Nephron (organoid): ENCODE measurements at regions not wholly inside any gene's neighbourhood (a gene's known extent, or its start where the extent isn't known, plus 50 kb on each side); places are given as distances from the start of the nearest gene placed in this dataset.

Source experiments
- H3K27ac Mint-ChIP-seq, 3 experiments: 2 replicates each; pipeline ENCODE4 v1.8.0; 2020; ENCODE audit warnings: mixed read lengths in 3 of 3, mild to moderate bottlenecking in 2 of 3, moderate library complexity in 1 of 3
- H3K27me3 Mint-ChIP-seq: 2 replicates; pipeline ENCODE4 v1.8.0; 2021; ENCODE audit warnings: low read depth, mild to moderate bottlenecking, moderate library complexity, mixed read lengths
- H3K36me3 Mint-ChIP-seq: 2 replicates; pipeline ENCODE4 v1.8.0; 2020; ENCODE audit warnings: low read depth, mixed read lengths
- H3K4me1 Mint-ChIP-seq: 2 replicates; pipeline ENCODE4 v1.8.0; 2020; ENCODE audit warnings: mixed read lengths
- H3K4me3 Mint-ChIP-seq, 3 experiments: 2 replicates each; pipeline ENCODE4 v1.8.0; 2020; ENCODE audit warnings: mild to moderate bottlenecking in 3 of 3, mixed read lengths in 3 of 3, moderate library complexity in 2 of 3
- H3K9me3 Mint-ChIP-seq: 2 replicates; pipeline ENCODE4 v1.8.0; 2020; ENCODE audit warnings: mixed read lengths
- TF ChIP-seq, protein P1 (sequence below), 3 experiments: fragments of 200-600 bp; sonication (generic); IDR thresholded peaks; one replicate each; pipeline ENCODE4 v1.5.0; 2021; ENCODE audit warnings: antibody characterized with exemption in 3 of 3; ENCODE audit not compliant: unreplicated experiment in 3 of 3

DNA sequence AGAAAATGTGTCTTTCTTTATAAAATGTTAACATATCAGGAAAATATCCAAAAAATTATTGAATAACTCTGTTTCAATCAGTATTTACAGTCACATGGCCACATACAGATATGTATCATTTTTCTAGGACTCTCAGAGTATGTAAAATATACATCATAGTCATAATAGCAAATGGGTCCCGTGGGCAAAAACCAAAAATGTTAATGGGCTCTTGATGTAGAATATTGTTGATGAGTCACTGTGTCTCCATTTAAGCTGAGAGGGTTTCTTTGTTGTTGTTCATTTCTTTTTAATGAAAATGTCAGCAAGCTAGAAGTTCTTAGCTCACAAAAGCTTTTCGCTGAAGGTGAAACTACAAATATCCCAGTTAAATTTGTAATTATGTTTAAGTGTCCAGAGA, 1713.1 kb upstream of the PCDH20 start:
- Mint-ChIP-seq H3K27me3 (peaks cover 4% of the 10 kb centered on the region), H3K4me1 (peaks cover 5% of the 10 kb centered on the region), H3K27ac (no peak overlapping the region), H3K36me3 (no peaks in the 10 kb centered on the region), H3K4me3 (no peak overlapping the region), H3K9me3 (no peaks in the 10 kb centered on the region)
- TF ChIP-seq, protein P1, sequence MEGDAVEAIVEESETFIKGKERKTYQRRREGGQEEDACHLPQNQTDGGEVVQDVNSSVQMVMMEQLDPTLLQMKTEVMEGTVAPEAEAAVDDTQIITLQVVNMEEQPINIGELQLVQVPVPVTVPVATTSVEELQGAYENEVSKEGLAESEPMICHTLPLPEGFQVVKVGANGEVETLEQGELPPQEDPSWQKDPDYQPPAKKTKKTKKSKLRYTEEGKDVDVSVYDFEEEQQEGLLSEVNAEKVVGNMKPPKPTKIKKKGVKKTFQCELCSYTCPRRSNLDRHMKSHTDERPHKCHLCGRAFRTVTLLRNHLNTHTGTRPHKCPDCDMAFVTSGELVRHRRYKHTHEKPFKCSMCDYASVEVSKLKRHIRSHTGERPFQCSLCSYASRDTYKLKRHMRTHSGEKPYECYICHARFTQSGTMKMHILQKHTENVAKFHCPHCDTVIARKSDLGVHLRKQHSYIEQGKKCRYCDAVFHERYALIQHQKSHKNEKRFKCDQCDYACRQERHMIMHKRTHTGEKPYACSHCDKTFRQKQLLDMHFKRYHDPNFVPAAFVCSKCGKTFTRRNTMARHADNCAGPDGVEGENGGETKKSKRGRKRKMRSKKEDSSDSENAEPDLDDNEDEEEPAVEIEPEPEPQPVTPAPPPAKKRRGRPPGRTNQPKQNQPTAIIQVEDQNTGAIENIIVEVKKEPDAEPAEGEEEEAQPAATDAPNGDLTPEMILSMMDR (IDR thresholded peaks at IDR 0.05; ENCODE audit: unreplicated experiment in 3 of 3): no peak

DNA sequence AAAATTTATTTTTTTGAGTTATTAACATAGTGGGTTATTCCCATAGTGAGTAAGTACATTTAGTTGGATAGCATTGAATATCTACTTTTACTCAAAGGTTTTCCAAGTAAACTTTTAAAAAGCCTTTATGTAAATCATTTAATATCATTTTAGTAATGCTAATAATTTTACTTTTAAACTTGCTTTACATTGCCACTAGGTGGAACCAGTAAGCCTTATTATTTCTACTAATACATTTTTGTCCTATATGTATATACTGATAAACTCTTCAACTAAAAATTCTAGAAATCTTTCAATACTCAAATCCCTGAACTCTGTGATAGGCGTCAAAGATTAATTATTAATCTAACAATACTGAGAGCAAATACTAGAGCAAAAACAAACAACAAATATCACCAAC, 1709.2 kb upstream of the PCDH20 start:
- peak overlapping the region in 1 of 3 experiments; percentile 35 for H3K27ac Mint-ChIP-seq
- no peak overlapping the region for H3K4me3 Mint-ChIP-seq
- H3K4me1 Mint-ChIP-seq: peaks cover 5% of the 10 kb centered on the region
- no peaks in the 10 kb centered on the region for H3K36me3 Mint-ChIP-seq
- peaks cover 4% of the 10 kb centered on the region for H3K27me3 Mint-ChIP-seq
- no peaks in the 10 kb centered on the region for H3K9me3 Mint-ChIP-seq
- TF ChIP-seq, protein P1 (IDR thresholded peaks at IDR 0.05; ENCODE audit: unreplicated experiment in 3 of 3): peak; percentile 36 to 72 (median 40)

DNA sequence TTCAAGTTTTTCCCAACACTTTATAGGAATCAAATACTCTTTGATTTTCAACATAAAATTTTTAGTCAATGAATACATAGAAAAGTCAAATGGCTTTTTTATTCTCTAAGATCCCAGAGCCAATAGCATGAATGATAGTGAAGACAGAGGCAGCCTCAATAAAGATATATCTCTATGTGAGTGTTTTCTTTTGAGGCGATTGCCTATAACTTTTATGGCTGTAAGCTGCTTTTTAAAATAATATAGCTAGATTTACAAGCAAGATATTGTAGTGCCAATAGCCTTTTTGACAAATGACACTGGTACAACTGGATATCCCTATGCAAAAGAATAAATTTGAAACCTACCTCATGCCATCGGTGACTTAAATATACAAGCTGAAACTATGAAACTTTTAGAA, 1705.2 kb upstream of the PCDH20 start:
- Mint-ChIP-seq H3K27me3 (peaks cover 4% of the 10 kb centered on the region), H3K4me1 (peaks cover 5% of the 10 kb centered on the region), H3K36me3 (no peaks in the 10 kb centered on the region), H3K9me3 (no peaks in the 10 kb centered on the region), H3K27ac (no peak overlapping the region), H3K4me3 (no peak overlapping the region)
- TF ChIP-seq, protein P1 (IDR thresholded peaks at IDR 0.05; ENCODE audit: unreplicated experiment in 3 of 3): no peak

DNA sequence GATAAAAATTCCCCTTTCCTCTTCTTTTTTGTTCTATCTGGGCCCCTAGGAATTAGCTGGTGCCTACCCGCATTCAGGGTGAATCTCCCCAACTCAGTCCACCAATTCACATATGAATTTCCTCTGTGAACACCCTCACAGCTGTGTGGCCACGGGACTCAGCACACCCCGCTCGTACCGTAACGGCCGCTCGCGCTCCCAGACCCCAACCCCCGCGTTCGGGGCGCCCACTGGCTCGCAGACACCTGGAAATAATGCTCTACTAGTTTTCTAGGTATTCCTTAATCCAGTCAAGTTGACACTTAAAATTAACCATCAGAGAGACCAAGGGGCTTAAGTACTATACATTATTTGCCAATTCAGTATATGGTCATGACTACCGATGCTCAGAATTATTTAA, 1702.1 kb upstream of the PCDH20 start:
- no peak overlapping the region for H3K4me3 Mint-ChIP-seq
- H3K9me3 Mint-ChIP-seq: no peaks in the 10 kb centered on the region
- TF ChIP-seq, protein P1 (IDR thresholded peaks at IDR 0.05; ENCODE audit: unreplicated experiment in 3 of 3): no peak
- H3K36me3 Mint-ChIP-seq: no peaks in the 10 kb centered on the region
- H3K27ac Mint-ChIP-seq: no peak overlapping the region
- H3K27me3 Mint-ChIP-seq: no peaks in the 10 kb centered on the region
- H3K4me1 Mint-ChIP-seq: no peaks in the 10 kb centered on the region

GRCh38 chr13:63112799-63113395, 1697.2 kb upstream of the PCDH20 start:
- TF ChIP-seq, protein P1 (IDR thresholded peaks at IDR 0.05; ENCODE audit: unreplicated experiment in 3 of 3): no peak
- H3K27me3 Mint-ChIP-seq: no peaks in the 10 kb centered on the region
- no peaks in the 10 kb centered on the region for H3K36me3 Mint-ChIP-seq
- no peak overlapping the region for H3K27ac Mint-ChIP-seq
- H3K4me1 Mint-ChIP-seq: no peaks in the 10 kb centered on the region
- H3K9me3 Mint-ChIP-seq: no peaks in the 10 kb centered on the region
- H3K4me3 Mint-ChIP-seq: no peak overlapping the region

- no peaks in the 10 kb centered on the region for H3K4me1 Mint-ChIP-seq
- H3K9me3 Mint-ChIP-seq: no peaks in the 10 kb centered on the region
- H3K4me3 Mint-ChIP-seq: no peak overlapping the region
- no peaks in the 10 kb centered on the region for H3K36me3 Mint-ChIP-seq
- TF ChIP-seq, protein P1 (IDR thresholded peaks at IDR 0.05; ENCODE audit: unreplicated experiment in 3 of 3): no peak
- no peaks in the 10 kb centered on the region for H3K27me3 Mint-ChIP-seq
- no peak overlapping the region for H3K27ac Mint-ChIP-seq
Measured at GRCh38 chr13:63110466-63110865, 1694.8 kb upstream of the PCDH20 start.
